NB4 (cell line): ENCODE measurements at regions not wholly inside any gene's neighbourhood (a gene's known extent, or its start where the extent isn't known, plus 50 kb on each side); places are given as distances from the start of the nearest gene placed in this dataset.

Experiments used
- MYC ChIP-seq: IDR thresholded peaks from 2 replicates; pipeline ENCODE4 v1.6.1; 2011; ENCODE audit warnings: low read depth, low read length
- POLR2A ChIP-seq: IDR thresholded peaks from 2 replicates; pipeline ENCODE4 v1.6.1; 2011; ENCODE audit warnings: mild to moderate bottlenecking; ENCODE audit not compliant: insufficient read length; ENCODE audit errors: extremely low read depth
- TF ChIP-seq, protein P1 (sequence below): IDR thresholded peaks from one replicate; pipeline ENCODE4 v1.5.1; 2012; ENCODE audit warnings: low read depth, low read length
- TF ChIP-seq, protein P2 (sequence below): IDR thresholded peaks from 2 replicates; pipeline ENCODE4 v1.6.1; 2011; ENCODE audit warnings: low read depth, low read length

DNA sequence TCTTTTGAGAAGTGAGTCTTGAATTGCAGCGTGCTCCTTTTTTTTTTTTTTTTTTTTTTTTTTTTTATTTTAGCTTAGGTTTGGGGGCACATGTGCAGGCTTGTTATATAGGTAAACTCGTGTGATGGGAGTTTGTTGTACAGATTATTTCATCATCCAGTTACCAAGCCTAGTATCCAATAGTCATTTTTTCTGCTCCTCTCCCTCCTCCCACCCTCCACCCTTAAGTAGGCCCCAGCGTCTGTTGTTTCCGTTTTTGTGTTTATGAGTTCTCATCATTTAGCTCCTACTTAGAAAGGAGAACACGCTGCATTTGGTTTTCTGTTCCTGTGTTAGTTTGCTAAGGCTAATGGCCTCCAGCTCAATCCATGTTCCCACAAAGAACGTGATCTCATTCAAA lies 81.3 kb upstream of the TSPAN5 start:
- TF ChIP-seq, protein P1, sequence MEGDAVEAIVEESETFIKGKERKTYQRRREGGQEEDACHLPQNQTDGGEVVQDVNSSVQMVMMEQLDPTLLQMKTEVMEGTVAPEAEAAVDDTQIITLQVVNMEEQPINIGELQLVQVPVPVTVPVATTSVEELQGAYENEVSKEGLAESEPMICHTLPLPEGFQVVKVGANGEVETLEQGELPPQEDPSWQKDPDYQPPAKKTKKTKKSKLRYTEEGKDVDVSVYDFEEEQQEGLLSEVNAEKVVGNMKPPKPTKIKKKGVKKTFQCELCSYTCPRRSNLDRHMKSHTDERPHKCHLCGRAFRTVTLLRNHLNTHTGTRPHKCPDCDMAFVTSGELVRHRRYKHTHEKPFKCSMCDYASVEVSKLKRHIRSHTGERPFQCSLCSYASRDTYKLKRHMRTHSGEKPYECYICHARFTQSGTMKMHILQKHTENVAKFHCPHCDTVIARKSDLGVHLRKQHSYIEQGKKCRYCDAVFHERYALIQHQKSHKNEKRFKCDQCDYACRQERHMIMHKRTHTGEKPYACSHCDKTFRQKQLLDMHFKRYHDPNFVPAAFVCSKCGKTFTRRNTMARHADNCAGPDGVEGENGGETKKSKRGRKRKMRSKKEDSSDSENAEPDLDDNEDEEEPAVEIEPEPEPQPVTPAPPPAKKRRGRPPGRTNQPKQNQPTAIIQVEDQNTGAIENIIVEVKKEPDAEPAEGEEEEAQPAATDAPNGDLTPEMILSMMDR: no peak
- no peak for TF ChIP-seq POLR2A
- TF ChIP-seq, protein P2, sequence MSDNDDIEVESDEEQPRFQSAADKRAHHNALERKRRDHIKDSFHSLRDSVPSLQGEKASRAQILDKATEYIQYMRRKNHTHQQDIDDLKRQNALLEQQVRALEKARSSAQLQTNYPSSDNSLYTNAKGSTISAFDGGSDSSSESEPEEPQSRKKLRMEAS: no peak
- TF ChIP-seq MYC: no peak
